C4-2B (cell line): ENCODE measurements at regions not wholly inside any gene's neighbourhood (a gene's known extent, or its start where the extent isn't known, plus 50 kb on each side); places are given as distances from the start of the nearest gene placed in this dataset.

Source experiments
- ZFX ChIP-seq: fragments of 450-650 bp; IDR thresholded peaks from 2 replicates; pipeline ENCODE4 v1.6.1; 2017
- TF ChIP-seq, protein P1 (sequence below): fragments of 450-650 bp; conservative IDR thresholded peaks from 2 replicates; pipeline ENCODE4 v1.5.1; 2017; ENCODE audit warnings: mild to moderate bottlenecking

GRCh38 chr15:70526221-70526973 is 237.0 kb downstream of the UACA start:
- TF ChIP-seq, protein P1, sequence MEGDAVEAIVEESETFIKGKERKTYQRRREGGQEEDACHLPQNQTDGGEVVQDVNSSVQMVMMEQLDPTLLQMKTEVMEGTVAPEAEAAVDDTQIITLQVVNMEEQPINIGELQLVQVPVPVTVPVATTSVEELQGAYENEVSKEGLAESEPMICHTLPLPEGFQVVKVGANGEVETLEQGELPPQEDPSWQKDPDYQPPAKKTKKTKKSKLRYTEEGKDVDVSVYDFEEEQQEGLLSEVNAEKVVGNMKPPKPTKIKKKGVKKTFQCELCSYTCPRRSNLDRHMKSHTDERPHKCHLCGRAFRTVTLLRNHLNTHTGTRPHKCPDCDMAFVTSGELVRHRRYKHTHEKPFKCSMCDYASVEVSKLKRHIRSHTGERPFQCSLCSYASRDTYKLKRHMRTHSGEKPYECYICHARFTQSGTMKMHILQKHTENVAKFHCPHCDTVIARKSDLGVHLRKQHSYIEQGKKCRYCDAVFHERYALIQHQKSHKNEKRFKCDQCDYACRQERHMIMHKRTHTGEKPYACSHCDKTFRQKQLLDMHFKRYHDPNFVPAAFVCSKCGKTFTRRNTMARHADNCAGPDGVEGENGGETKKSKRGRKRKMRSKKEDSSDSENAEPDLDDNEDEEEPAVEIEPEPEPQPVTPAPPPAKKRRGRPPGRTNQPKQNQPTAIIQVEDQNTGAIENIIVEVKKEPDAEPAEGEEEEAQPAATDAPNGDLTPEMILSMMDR: no peak
- no peak for TF ChIP-seq ZFX
